Fibroblast of skin of right quadriceps (primary cell): ENCODE measurements at regions not wholly inside any gene's neighbourhood (a gene's known extent, or its start where the extent isn't known, plus 50 kb on each side); places are given as distances from the start of the nearest gene placed in this dataset.
"Not testable (repeated sequence)": the region's sequence is repeated elsewhere in the genome, so short reads cannot be mapped to it uniquely, and the experiment has no call there.

ENCODE experiments used
- DNase-seq: peaks from one replicate; pipeline ENCODE4 v3.0.0-alpha.2; 2013

GRCh38 chr14:106530423-106531107 is 1004.2 kb downstream of the TMEM121 start:
- no peak for DNase-seq

DNA sequence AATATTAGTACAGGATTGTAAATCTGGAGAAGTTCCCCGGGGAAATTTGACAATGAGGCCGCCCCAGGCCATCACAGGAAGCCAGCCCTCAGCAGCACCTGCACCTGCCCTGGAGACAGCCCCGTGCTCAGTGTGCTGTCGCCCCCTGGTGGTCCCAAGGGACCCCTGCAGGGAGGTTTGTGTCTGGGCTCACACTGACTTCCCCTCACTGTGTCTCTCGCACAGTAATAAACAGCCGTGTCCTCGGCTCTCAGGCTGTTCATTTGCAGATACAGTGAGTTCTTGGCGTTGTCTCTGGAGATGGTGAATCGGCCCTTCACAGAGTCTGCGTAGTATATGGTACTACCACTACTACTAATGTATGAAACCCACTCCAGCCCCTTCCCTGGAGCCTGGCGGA is 1011.2 kb downstream of the TMEM121 start:
- not testable (repeated sequence) for DNase-seq

DNA sequence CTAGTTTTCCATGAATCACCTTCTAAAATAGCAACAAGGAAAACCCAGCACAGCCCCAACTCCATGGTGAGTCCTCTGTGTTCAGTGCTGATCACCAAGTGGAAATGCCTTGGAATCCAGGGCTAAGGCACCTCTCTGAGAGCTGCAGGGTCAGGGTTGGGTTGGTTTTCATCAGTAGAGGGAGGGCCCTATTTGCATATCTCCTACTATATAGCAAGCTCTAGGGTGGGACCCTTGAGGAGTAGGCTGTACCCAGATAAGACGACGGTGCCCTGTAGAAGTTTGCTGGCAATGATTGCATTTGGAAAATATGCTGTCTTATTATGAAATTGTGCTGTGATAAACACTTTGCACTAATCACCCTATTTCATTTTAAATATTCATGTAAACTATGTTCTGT is 1011.8 kb downstream of the TMEM121 start:
- no peak for DNase-seq

DNA sequence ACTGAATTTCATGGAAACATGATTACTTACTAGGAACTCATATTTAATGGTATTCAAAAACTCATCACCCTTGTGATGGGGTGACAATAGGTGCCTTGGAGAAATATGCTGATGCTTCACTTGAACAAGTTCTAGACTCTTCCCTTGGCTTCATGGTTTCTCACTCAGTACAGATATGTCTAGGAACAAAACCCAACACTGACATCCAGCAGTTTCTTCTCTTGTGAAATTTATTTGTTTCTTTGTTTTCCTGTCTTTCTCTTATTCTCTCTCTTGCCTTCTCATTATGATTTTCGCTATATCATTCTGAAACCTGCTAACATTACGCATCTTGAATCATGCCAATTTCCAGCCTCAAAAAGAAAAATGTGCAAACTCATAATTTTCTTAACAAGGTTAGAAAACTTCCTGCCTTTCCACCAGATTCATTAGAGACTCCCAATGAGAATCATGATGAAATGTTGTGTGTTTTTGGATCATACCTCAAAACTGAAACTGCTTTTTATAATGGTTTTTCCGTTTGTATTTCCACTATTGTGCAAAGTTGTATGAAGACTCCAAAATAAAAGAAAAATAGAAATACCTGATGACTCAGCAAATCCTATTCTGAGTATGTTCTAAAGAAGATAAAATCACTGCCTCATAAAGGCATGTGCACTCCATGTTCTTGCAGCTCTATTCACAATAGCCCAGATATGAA is 1021.5 kb downstream of the TMEM121 start:
- no peak for DNase-seq

DNA sequence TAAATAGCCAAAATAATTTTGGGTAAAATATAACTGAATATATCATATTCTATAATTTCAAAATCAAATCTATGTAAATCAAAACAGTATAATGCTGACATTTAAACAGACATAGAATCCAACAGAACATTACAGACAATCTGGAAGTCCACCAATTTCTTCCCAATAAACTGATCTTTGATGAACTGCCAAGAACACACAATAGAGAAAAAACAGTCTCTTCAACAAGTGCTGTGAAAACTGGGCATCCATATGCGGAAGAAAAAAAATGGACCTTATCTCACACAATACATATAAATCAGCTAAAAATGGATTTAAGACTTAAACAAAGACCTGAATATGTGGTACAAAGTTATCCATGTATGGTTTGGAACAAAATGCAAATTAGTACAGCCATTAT is 1022.7 kb downstream of the TMEM121 start:
- no peak for DNase-seq

- DNase-seq, result no peak
Observed at GRCh38 chr14:106551265-106551664, 1024.9 kb downstream of the TMEM121 start.

DNA sequence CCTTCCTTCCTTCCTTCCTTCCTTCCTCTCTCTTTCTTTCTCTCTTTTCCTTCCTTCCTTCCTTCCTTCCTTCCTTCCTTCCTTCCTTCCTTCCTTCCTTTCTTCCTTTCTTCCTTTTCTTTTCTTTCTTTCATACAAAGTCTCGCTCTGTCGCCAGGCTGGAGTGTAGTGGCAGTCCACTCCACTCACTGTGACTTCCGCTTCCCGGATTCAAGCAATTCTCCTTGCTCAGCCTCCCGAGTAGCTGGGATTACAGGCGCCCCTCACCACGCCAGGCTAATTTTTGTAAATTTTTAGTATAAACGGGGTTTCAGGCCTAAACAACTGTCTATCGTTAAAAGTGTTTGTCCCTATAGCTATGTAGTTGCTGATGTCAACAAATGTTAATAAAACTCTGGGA is 1029.8 kb downstream of the TMEM121 start:
- DNase-seq, result not testable (repeated sequence)

GRCh38 chr14:106556665-106557289 is 1030.4 kb downstream of the TMEM121 start:
- DNase-seq, result no peak

DNA sequence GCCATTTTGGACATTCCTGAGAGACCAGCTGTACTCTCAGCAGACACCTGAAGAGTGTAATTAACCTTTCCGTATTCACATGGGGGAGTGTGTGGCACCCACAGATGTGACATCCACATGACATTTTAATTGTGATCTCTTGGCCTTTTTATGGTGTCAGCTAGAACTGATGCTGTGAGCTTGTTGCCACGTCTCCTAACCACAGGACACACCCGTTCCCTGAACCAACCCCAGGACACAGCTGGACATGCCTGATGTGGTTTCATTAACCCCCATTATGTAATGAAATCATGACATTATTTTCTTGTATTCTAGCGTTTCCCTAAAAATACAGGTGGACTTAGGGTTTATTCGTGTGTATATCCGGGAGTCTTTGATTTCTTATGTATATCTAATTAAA is 1036.1 kb downstream of the TMEM121 start:
- no peak for DNase-seq

DNA sequence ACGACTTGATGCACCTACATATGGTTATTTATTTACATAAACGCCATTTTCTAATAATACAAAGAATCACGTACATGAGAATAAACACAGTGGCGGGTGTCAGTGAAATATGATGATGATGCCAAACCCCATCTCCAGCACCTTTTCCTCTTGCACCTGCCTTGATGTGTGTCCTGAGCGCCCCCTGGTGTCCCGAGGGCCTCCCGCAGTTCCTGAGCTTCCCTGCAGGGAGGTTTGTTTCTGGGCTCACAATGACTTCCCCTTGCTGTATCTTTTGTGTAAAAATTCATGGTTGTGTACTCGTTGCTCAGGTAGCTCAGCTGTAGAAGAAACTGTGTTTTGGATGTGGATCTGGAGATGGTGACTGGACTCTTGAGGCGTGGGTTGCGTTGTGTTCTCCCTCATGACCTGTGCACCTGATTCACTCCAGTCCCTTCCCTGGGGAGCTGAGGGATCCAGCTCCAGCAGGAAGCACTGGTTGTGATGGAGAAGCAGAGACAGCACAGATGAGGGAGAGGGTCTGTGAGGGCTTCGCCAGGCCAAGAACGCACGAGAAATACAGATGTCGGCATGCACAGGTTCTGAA is 1037.8 kb downstream of the TMEM121 start:
- DNase-seq, result no peak

GRCh38 chr14:106578481-106578880 is 1052.1 kb downstream of the TMEM121 start:
- no peak for DNase-seq

GRCh38 chr14:106579084-106579483 is 1052.7 kb downstream of the TMEM121 start:
- DNase-seq, result no peak

DNA sequence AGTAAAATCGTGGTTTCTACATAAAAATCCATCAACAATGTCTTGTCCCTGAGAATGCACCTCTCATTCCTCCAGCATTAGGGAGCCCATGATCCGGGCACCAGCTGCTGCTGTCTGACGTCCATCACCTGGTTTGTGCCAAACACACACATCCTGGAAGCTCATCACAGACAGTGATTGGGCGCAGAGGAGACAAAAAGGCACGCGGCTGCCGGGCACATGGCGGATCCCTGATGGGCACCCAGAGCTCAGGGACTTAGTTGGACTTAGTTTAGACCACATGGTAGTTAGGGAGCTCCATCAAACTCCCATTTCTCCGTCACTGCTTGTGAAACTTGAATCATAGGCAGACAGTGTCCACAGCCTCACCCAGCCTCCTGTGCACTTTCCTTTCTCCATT is 1059.3 kb downstream of the TMEM121 start:
- no peak for DNase-seq

- DNase-seq, result no peak
Observed at GRCh38 chr14:106586098-106586704, 1059.8 kb downstream of the TMEM121 start.

DNA sequence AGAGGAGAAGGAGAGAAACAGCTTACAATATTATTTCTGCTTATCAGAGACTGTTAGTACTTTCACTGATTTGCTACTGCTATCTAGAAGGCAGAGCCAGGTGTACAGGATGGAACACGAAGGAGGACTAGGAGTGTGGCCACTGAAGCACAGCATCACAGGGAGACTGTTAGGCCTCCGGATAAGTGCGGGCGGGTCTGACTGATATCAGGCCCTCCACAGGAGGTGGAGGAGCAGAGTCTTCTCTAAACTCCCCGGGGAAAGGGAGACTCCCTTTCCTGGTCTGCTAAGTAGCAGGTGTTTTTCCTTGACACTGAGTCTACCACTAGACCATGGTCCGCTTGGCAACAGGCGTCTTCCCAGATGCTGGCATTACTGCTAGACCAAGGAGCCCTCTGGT is 1065.2 kb downstream of the TMEM121 start:
- not testable (repeated sequence) for DNase-seq

DNA sequence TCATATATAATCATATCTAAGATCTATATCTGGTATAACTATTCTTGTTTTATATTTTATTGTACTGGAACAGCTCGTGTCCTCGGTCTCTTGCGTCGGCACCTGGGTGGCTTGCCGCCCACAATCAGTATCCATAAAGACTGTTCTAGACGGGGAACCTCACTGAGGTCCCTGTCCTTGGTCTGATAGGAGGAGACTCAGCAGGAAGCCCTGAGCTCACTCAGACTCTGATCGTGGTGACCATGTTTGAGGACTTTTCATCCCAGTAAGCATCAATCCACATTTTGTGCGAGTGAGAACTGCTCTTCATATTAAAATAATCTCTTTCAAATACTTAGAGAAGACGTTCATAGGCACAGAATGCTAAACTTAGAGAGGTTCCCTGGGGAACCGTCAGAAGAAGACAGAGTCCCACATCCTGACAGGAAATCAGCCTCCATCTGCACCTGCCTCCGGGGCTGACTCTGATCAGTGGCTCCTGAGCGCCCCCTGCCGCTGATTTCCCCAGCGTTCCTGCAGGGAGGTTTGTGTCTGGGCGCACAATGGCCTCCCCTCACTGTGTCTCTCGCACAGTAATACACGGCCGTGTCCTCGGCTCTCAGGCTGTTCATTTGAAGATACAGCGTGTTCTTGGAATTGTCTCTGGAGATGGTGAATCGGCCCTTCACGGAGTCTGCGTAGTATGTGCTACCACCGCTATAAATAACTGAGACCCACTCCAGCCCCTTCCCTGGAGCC is 1065.9 kb downstream of the TMEM121 start:
- not testable (repeated sequence) for DNase-seq

DNA sequence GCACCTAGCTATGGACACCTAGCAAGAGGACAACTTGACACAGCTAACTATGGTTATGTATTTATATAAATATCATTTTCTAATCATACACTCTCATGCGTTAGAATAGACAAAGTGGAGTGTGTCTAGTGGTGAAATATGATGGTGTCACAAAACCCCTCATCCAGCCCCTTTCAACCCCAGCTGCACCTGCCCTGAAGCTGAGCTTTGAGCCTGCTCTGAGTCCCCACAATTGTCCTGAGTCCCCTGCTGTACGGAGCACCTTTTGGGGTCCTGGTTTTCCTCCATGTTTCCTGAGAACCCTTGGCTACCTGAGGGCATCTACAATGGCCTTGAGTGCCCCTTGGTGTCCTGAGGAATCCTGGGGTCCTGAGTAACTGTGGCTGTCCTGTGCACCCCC is 1072.8 kb downstream of the TMEM121 start:
- no peak for DNase-seq

- DNase-seq, result no peak
Observed at GRCh38 chr14:106605548-106606448, 1079.4 kb downstream of the TMEM121 start.

GRCh38 chr14:106606936-106607335 is 1080.6 kb downstream of the TMEM121 start:
- DNase-seq, result no peak

DNA sequence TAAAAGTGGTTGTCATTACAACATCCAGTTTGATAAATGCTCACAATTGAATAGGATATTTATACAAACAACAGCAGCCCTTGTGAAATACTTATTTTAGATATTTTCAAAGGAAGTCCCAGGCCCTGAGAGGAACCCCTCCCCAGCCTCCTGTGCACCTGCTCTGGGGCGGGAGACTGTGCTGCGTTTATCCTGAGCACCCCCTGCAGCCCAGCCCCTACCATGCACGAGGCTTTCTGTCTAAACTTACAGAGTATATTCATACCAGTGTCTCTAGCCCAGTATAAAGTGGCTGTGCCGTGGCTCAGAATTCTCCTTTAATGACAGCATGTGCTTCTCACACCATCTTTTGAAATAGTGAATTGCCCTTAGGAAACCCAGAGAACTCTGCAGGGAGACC is 1084.3 kb downstream of the TMEM121 start:
- no peak for DNase-seq

- DNase-seq, result no peak
Observed at GRCh38 chr14:106613256-106613655, 1086.9 kb downstream of the TMEM121 start.
